Testis (tissue), 2 donors: ENCODE measurements at regions not wholly inside any gene's neighbourhood (a gene's known extent, or its start where the extent isn't known, plus 50 kb on each side); places are given as distances from the start of the nearest gene placed in this dataset.

ENCODE experiments used
- CTCF ChIP-seq, 3 experiments: fragments of 450-650 bp in 2 of 3; fragments of 200-600 bp in 1 of 3; sonication (generic) in 1 of 3; IDR thresholded peaks; one replicate each; pipeline ENCODE4 v1.5.1; 2016 to 2019; ENCODE audit warnings: antibody characterized with exemption in 3 of 3, mild to moderate bottlenecking in 2 of 3, moderate library complexity in 1 of 3
- POLR2A ChIP-seq: fragments of 450-650 bp; IDR thresholded peaks from one replicate; pipeline ENCODE4 v1.6.1; 2017; ENCODE audit warnings: antibody characterized with exemption, mild to moderate bottlenecking, moderate library complexity

GRCh38 chr16:79661578-79661977 is 61.0 kb upstream of the MAF start:
- no peak for TF ChIP-seq CTCF (IDR thresholded peaks at IDR 0.05)
- no peak for TF ChIP-seq POLR2A
